ENCODE measurements at regions not wholly inside any gene's neighbourhood (a gene's known extent, or its start where the extent isn't known, plus 50 kb on each side); places are given as distances from the start of the nearest gene placed in this dataset.

DNA sequence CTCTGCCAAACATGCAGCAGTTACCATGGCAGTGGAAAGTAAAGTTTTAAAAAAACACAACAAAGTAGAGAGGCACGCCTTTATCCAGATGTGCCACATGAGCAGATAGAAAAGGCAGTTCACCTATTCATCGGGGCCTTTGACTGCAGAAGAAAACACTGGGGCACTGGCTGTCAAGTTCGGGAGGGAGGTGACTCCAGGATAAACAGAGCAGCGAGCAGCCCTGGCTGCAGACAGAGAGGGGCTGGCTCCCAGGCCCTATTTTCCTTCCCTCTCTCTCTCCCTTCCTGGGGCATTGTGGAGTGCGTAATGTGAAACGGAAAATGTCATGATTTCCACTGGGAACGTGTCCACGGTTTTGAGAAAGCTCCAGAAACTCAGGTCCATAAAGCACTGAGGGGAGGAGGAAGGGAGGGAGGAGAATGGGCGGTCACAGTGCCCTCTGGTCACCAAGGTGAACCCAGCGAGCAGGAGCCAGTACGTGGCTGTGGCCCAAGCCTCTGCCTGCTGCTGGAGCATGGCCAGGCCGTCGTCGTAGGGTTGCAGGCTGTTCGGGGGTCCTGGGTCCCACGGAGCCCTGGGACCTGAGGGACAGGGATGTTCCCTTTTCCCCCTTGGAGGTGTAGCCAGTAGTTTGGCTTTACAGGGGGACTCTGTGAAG, 114.7 kb upstream of the IRF2BP2 start:
- TF ChIP-seq, protein P1, sequence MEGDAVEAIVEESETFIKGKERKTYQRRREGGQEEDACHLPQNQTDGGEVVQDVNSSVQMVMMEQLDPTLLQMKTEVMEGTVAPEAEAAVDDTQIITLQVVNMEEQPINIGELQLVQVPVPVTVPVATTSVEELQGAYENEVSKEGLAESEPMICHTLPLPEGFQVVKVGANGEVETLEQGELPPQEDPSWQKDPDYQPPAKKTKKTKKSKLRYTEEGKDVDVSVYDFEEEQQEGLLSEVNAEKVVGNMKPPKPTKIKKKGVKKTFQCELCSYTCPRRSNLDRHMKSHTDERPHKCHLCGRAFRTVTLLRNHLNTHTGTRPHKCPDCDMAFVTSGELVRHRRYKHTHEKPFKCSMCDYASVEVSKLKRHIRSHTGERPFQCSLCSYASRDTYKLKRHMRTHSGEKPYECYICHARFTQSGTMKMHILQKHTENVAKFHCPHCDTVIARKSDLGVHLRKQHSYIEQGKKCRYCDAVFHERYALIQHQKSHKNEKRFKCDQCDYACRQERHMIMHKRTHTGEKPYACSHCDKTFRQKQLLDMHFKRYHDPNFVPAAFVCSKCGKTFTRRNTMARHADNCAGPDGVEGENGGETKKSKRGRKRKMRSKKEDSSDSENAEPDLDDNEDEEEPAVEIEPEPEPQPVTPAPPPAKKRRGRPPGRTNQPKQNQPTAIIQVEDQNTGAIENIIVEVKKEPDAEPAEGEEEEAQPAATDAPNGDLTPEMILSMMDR (IDR thresholded peaks at IDR 0.05 in 2 of 3, conservative IDR thresholded peaks at IDR 0.05 in 1 of 3; ENCODE audit: borderline replicate concordance in 1 of 3, insufficient read depth in 1 of 3, low read depth in 2 of 3, low read length in 2 of 3), result no peak
- TF ChIP-seq POLR2AphosphoS5 (IDR thresholded peaks at IDR 0.05; ENCODE audit: low read depth, low read length) (no peak), EZH2 (IDR thresholded peaks at IDR 0.05) (no peak), POLR2A (IDR thresholded peaks at IDR 0.05; ENCODE audit: borderline replicate concordance, extremely low read depth, insufficient read depth, insufficient read length) (no peak), ZFX (IDR thresholded peaks at IDR 0.05) (no peak), RAD21 (IDR thresholded peaks at IDR 0.05; ENCODE audit: low read depth) (no peak)
- TF ChIP-seq, protein P2, sequence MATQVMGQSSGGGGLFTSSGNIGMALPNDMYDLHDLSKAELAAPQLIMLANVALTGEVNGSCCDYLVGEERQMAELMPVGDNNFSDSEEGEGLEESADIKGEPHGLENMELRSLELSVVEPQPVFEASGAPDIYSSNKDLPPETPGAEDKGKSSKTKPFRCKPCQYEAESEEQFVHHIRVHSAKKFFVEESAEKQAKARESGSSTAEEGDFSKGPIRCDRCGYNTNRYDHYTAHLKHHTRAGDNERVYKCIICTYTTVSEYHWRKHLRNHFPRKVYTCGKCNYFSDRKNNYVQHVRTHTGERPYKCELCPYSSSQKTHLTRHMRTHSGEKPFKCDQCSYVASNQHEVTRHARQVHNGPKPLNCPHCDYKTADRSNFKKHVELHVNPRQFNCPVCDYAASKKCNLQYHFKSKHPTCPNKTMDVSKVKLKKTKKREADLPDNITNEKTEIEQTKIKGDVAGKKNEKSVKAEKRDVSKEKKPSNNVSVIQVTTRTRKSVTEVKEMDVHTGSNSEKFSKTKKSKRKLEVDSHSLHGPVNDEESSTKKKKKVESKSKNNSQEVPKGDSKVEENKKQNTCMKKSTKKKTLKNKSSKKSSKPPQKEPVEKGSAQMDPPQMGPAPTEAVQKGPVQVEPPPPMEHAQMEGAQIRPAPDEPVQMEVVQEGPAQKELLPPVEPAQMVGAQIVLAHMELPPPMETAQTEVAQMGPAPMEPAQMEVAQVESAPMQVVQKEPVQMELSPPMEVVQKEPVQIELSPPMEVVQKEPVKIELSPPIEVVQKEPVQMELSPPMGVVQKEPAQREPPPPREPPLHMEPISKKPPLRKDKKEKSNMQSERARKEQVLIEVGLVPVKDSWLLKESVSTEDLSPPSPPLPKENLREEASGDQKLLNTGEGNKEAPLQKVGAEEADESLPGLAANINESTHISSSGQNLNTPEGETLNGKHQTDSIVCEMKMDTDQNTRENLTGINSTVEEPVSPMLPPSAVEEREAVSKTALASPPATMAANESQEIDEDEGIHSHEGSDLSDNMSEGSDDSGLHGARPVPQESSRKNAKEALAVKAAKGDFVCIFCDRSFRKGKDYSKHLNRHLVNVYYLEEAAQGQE (IDR thresholded peaks at IDR 0.05; ENCODE audit: low read depth), result no peak
